ENCODE measurements at regions not wholly inside any gene's neighbourhood (a gene's known extent, or its start where the extent isn't known, plus 50 kb on each side); places are given as distances from the start of the nearest gene placed in this dataset.

DNA sequence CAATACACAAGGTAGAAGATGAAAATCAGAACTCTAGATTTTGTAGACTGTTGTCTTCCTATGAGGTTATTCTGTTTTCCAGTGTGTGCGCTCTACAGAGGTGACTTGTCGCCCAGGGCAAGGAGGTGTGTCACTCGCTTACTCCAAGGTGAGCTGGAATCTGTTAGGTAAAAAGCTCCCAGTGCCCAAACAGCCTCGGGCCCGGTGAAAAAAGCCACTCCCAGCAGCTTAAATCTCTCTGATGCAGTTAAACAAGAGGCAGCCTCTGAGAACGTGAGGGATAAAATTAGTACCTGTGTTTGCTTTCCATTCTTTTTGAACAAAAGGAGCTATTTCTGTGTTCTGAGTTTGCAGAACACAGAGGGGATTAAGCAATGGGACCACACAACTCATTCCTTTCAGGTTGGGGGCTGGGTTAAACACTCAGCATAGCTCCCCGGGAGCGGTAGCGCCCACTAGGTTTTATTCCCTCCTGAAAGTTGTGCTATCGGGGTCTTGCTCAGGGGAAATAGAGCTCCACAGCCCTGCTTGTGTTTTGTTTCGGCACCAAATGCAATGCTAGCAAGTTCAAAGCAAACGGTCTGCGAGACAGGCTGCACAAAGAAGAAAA, 181.2 kb downstream of the FOXA2 start:
- H4K20me1 ChIP-seq (ENCODE audit: insufficient read depth, low read length), result no peaks in the 10 kb centered on the region
- H2AFZ ChIP-seq (ENCODE audit: low read length), result peak overlapping the region; percentile 90
- ChIA-PET CTCF (ENCODE audit: low intra/inter-chr PET ratio, low total read pairs) (no interaction called here), POLR2A (interaction anchor here (0.8 to 3.8 kb wide), 13 partner anchors 9 to 216 kb away, joined by 3 to 62 read pairs (median 7); partner anchors contain the start of gene FOXA2)
- DNase-seq (ENCODE audit: low spot score) (peak; percentile 64), ATAC-seq (peak; percentile 81), FAIRE-seq (peak; percentile 83)
- H3K9me3 ChIP-seq (ENCODE audit: low read length), result no peaks in the 10 kb centered on the region
- in situ Hi-C loops (cut with HindIII; ENCODE audit: extremely low pct_ligation_motif_present, low pct_unique_long_range_greater_than_20kb) (no loop called here), intact Hi-C loops (cut with micrococcal nuclease; ENCODE audit: unreplicated experiment) (loop anchor here (1.0 to 5.0 kb wide), 2 partner anchors 8 to 34 kb away; no protein-coding TSS in a partner anchor)
- no TSS peak for BruUV-seq (replicated peaks)
- H3K4me2 ChIP-seq (ENCODE audit: low read depth, low read length), result peak overlapping the region; percentile 95
- peak overlapping the region; percentile 60 for H3K9ac ChIP-seq (ENCODE audit: insufficient read depth, low read depth, low read length)
- WGBS (ENCODE audit: low lambda C conversion rate), result under 1% methylated on average over 13 of the region's 13 CpGs
- no peaks in the 10 kb centered on the region for H3K36me3 ChIP-seq (replicated peaks in 1 of 2; ENCODE audit: control insufficient read depth in 1 of 2, insufficient read depth in 2 of 2, low read length in 2 of 2)
- H3K4me1 ChIP-seq (ENCODE audit: insufficient read depth, low read length), result peaks cover 47% of the 10 kb centered on the region
- peak overlapping the region; percentile 17 for H3K27ac ChIP-seq (ENCODE audit: extremely low read length, insufficient read depth, low read length)
- H3K27me3 ChIP-seq (ENCODE audit: control insufficient read depth in 1 of 2, insufficient read depth in 2 of 2, low read length in 2 of 2), result peaks cover 0 to 14% of the 10 kb centered on the region in 2 experiments; a peak in 3 of 5 replicates
- H3K79me2 ChIP-seq (ENCODE audit: insufficient read depth, low read length), result no peaks in the 10 kb centered on the region
- peak overlapping the region; percentile 47 to 69 (median 69) for H3K4me3 ChIP-seq (replicated peaks in 1 of 3; ENCODE audit: insufficient read depth in 1 of 3, low read depth in 2 of 3, low read length in 3 of 3)
- TF ChIP-seq RFX3 (CRISPR knock-in tag; IDR thresholded peaks at IDR 0.05) (no peak), NFE2 (CRISPR knock-in tag; IDR thresholded peaks at IDR 0.05) (0 out of 2 replicates have a peak, but pooled peaks have one; percentile 2), MEF2D (CRISPR knock-in tag; IDR thresholded peaks at IDR 0.05) (peak; percentile 36; the same call in 1 of the 2 replicates), BCL6 (CRISPR knock-in tag; IDR thresholded peaks at IDR 0.05) (peak; percentile 73), LCORL (IDR thresholded peaks at IDR 0.05) (no peak), LCORL (CRISPR knock-in tag; IDR thresholded peaks at IDR 0.05) (peak; percentile 47), ZNF350 (CRISPR knock-in tag; IDR thresholded peaks at IDR 0.05; ENCODE audit: borderline replicate concordance, low read depth) (no peak; the same call in 1 of the 2 replicates), SP140L (CRISPR knock-in tag; IDR thresholded peaks at IDR 0.05; ENCODE audit: borderline replicate concordance) (0 out of 2 replicates have a peak, but pooled peaks have one; percentile 21)
- TF ChIP-seq, protein P1, sequence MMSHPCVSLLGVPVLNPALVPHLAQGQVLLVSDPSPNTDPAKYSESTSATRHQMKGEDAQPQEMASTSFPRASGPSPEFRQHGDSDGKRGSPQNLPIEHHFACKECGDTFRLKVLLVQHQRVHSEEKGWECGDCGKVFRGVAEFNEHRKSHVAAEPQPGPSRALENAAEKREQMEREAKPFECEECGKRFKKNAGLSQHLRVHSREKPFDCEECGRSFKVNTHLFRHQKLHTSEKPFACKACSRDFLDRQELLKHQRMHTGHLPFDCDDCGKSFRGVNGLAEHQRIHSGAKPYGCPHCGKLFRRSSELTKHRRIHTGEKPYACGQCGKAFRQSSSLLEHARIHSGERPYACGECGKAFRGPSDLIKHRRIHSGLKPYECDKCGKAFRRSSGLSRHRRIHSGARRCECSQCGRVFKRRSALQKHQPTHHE (CRISPR knock-in tag; IDR thresholded peaks at IDR 0.05; ENCODE audit: borderline replicate concordance), result 0 out of 2 replicates have a peak, but pooled peaks have one; percentile 75
- TF ChIP-seq, protein P2, sequence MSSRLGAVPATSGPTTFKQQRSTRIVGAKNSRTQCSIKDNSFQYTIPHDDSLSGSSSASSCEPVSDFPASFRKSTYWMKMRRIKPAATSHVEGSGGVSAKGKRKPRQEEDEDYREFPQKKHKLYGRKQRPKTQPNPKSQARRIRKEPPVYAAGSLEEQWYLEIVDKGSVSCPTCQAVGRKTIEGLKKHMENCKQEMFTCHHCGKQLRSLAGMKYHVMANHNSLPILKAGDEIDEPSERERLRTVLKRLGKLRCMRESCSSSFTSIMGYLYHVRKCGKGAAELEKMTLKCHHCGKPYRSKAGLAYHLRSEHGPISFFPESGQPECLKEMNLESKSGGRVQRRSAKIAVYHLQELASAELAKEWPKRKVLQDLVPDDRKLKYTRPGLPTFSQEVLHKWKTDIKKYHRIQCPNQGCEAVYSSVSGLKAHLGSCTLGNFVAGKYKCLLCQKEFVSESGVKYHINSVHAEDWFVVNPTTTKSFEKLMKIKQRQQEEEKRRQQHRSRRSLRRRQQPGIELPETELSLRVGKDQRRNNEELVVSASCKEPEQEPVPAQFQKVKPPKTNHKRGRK (CRISPR knock-in tag; IDR thresholded peaks at IDR 0.05), result no peak
- TF ChIP-seq, protein P3, sequence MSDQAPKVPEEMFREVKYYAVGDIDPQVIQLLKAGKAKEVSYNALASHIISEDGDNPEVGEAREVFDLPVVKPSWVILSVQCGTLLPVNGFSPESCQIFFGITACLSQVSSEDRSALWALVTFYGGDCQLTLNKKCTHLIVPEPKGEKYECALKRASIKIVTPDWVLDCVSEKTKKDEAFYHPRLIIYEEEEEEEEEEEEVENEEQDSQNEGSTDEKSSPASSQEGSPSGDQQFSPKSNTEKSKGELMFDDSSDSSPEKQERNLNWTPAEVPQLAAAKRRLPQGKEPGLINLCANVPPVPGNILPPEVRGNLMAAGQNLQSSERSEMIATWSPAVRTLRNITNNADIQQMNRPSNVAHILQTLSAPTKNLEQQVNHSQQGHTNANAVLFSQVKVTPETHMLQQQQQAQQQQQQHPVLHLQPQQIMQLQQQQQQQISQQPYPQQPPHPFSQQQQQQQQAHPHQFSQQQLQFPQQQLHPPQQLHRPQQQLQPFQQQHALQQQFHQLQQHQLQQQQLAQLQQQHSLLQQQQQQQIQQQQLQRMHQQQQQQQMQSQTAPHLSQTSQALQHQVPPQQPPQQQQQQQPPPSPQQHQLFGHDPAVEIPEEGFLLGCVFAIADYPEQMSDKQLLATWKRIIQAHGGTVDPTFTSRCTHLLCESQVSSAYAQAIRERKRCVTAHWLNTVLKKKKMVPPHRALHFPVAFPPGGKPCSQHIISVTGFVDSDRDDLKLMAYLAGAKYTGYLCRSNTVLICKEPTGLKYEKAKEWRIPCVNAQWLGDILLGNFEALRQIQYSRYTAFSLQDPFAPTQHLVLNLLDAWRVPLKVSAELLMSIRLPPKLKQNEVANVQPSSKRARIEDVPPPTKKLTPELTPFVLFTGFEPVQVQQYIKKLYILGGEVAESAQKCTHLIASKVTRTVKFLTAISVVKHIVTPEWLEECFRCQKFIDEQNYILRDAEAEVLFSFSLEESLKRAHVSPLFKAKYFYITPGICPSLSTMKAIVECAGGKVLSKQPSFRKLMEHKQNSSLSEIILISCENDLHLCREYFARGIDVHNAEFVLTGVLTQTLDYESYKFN (CRISPR knock-in tag; conservative IDR thresholded peaks at IDR 0.05), result 0 out of 2 replicates have a peak, but pooled peaks have one; percentile 18
- TF ChIP-seq, protein P4, sequence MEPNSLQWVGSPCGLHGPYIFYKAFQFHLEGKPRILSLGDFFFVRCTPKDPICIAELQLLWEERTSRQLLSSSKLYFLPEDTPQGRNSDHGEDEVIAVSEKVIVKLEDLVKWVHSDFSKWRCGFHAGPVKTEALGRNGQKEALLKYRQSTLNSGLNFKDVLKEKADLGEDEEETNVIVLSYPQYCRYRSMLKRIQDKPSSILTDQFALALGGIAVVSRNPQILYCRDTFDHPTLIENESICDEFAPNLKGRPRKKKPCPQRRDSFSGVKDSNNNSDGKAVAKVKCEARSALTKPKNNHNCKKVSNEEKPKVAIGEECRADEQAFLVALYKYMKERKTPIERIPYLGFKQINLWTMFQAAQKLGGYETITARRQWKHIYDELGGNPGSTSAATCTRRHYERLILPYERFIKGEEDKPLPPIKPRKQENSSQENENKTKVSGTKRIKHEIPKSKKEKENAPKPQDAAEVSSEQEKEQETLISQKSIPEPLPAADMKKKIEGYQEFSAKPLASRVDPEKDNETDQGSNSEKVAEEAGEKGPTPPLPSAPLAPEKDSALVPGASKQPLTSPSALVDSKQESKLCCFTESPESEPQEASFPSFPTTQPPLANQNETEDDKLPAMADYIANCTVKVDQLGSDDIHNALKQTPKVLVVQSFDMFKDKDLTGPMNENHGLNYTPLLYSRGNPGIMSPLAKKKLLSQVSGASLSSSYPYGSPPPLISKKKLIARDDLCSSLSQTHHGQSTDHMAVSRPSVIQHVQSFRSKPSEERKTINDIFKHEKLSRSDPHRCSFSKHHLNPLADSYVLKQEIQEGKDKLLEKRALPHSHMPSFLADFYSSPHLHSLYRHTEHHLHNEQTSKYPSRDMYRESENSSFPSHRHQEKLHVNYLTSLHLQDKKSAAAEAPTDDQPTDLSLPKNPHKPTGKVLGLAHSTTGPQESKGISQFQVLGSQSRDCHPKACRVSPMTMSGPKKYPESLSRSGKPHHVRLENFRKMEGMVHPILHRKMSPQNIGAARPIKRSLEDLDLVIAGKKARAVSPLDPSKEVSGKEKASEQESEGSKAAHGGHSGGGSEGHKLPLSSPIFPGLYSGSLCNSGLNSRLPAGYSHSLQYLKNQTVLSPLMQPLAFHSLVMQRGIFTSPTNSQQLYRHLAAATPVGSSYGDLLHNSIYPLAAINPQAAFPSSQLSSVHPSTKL (CRISPR knock-in tag; IDR thresholded peaks at IDR 0.05), result peak; percentile 41; the same call in 1 of the 2 replicates

Measured in HepG2 (cell line).